Non-pigmented ciliary epithelial cell (primary cell): ENCODE measurements at regions not wholly inside any gene's neighbourhood (a gene's known extent, or its start where the extent isn't known, plus 50 kb on each side); places are given as distances from the start of the nearest gene placed in this dataset.
"Not testable (repeated sequence)": the region's sequence is repeated elsewhere in the genome, so short reads cannot be mapped to it uniquely, and the experiment has no call there.

ENCODE experiments used
- DNase-seq: peaks from one replicate; pipeline ENCODE4 v3.0.0-alpha.2; 2010; ENCODE audit warnings: low read depth

DNA sequence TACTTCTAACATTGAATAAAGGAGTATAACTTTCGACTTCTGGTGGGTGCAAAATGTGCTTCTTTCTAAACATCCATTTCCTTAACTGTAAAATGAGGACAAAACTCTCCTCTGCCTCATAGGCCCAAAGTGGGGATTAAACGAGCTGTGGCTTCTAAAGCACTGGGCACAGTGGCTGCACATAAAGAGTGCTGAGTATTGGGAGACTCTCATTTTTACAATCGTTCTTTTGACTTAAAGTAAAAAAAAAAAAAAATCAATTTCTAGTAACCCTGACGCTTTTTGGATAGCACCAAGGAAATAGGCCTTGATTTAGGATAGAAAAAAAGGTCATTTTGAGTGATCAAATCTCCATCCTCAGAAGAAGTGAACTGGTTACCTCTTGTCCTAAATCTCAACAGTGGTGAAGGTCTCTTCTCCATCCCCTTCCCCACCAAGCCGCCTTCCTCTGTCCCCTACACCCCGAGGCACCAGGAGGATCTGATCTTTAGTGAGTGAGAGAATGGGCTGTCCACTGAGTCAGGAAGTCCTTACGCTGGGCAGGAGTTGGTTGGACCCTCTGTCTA is 161.6 kb downstream of the DDX1 start:
- DNase-seq: no peak

DNA sequence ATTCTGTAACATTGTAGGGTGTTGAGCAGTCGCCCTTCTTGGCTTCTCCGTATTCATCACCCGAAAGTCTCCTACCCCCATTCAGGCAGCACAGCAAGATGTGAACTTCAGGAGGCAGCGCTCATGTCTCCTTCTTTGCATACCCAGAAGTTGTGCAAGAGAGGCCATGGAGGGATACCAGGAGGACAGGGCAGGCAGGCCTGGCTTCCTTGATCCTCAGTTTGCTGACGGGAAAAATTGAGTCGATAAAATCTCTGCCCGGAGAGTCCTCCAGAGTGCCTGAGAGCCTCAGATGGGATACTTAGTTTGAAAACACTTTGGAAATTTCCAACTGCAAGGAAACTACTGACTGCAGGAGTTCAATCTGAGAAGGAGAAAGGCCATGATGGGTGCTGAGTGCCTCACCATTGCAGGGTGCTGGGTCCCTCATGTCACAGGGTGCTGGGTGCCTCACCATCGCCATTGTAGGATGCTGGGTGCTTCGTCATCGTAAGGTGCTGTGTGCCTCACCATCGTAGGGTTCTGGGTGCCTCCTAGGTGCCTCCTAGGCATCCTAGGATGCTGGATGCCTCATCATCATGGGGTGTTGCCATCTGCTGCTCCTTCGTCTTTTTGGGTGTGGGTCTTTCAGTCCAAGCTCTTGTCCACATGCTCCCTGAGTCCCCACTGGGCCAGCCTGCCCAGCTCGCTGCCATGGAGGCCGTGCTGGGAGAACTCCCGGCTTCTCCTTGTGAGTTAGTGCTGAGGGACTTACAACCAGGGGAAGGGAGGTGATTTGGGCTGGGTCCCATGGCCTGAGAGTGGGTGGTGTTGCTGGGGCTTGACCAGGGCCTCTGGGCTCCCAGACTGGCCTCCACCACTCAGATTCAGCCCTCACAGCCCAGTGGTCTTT is 162.4 kb downstream of the DDX1 start:
- DNase-seq: no peak

DNA sequence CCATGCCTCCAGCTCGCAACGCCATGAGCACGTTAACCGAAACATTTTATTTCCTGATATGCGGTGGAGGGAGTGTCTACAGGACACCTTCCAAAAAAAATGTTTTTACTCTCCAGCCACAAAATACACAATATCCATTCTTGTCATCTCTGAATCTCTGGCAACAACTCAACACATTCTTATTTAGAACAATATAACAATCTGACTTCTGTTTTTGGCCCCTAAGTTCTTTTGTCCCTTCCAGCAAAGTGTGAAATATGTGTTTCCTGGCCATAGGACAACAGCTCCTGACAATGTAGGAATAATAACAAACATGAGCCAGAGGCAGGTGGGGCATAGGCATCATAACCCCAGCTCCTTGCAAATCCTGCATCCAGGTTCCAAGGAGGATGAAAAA is 163.0 kb downstream of the DDX1 start:
- no peak for DNase-seq

DNA sequence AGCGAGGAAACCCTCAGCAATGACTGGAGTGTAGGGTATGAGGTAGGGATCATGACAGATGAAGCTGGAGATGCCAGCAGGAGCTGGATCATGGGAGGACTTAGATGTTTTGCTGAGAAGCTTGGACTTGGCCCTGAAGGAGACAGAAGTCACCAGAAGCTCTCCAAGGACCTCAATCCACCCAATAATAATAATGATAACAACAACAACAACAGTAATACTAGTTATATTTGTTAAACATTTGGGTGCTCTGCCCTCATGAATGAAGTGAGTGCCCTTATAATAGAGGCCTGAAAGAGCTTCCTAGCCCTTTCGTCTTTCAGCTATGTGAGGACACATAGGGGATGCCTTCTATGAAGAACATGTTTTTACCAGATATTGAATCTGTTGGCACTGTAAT is 163.9 kb downstream of the DDX1 start:
- DNase-seq: no peak

DNA sequence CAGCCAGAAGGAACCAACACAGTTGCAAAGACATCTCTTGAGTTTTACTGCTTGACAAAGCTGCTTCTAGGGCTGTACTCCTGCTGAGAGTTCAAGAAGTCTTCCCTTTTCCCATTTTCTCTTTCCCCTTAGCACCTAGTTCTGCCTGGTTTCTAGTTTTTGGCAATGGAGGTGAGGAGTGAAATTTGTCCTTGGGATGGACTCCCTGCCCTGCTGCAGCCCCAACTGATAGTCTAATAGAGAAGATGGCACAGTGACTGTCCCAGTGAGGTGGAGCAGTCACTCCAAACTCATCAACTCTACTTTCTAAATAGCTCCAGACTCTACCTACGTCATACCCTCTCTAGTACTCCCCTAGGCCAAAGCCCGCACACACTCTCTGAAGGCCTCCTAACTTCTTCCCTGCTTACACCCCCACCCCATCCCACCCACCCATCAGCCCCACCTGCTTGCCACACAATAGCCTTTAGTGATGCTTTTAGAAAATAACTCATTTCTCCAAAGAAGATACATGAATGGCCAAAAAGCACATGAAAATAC is 164.4 kb downstream of the DDX1 start:
- no peak for DNase-seq

DNA sequence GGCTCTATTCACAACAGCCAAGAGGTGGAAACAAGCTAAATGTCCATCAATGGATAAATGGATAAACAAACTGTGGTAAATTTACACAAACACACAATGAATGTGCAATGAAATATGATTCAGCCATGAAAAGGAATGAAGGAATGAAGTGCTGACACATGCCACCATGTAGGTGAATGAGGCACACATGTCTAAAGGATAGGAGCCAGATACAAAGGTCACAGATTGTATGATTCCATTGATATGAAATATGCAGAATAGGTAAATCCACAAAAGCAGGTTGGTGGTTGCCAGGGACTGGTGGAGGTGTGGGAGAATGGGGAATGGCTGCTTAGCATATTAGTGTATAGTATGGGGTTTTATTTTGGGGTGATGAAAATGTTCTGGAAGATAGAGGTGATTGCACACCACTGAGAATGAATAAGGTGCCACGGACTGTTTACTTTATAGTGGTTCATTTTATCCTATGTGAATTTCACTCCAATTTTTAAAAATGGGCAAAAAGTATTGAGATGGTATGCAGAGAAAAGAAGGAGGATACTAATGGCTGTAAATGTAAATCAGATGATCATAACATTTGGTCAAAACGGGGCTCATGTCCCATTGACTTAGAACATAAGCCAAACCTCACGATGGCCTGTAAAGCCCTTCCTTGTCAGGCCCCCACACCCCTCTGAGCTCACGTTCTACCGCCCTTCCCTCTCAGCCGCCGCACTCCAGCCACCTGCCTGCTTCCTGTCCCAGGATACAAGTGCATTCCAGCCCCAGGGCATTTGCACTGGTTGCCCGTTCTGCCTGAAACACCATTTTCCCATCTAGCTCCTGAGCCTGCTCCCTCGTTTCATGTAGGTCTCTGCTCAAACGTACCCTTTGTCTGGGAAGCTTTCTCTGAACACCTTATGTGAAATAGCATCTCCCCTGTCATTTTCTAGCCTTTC is 165.5 kb downstream of the DDX1 start:
- DNase-seq: no peak

DNA sequence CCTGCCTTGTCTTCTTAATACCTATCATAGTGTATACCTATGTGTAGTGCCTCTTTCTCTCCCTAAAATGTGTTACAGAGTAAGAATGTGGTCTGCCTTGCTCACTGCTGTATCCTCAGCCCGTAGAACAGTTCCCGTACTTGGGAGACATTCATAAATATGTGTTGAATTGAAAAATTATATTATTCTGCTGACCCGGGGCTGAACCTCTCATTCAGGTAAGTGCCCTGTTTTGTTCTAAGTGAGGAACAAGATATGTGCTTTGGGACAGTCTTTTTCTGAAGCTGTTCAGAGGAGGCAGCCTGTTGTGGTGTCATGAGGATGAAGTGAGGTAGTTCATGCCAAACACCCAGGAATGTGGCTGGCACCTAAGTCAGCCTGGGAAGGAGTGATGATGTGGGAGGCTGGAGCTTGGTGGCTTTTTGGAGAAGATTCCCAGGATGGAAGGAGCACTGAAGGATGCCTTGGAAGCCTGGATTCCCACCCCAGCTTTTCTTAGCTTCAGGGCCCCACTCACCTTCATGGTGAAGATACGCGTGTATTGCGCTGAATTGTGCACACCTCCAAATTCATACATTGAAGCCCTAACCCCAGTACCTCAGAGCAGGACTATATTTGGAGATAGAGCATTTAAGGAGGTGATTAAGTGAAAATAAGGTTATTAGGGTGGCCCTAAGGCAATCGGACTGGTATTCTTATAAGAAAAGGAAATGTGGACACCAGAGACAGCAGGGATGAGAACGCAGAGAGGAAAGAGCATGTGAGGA is 166.3 kb downstream of the DDX1 start:
- no peak for DNase-seq

DNA sequence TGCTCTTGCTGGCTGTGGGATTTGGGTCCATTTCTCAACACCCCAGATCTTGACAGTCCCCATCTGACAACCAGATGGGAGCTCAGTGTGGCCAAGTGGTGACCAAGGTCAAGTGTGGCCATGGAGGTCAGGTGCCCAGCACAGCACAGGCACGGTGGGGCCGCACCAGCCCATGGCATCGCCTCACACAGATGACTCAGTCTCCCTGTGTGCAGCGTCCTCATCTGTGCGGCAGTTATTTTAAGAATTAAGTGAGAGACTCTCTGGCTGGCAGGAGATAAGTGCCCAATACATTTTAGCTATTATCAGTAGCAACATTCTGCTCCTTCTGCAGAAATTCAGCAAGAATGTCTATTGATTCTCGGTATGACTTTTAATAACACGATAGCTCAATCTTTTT is 167.2 kb downstream of the DDX1 start:
- DNase-seq: no peak

DNA sequence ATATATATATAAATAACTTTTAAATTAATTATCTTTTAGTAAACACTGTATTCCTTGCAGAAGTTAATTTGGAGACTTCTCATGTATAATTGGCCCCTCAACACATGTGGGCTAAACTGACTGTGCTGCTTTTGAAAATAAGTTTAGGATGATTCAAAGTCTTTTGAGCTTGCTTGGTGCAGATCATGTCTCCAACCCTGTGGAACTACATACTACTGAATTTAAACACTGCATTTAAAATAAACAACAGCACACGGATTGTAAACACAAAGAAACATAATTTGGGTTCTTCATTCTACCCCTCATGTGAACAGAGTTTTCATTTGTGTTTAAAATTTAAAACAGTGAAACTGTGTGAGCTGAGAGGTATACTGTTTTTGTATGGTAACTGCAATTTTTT is 167.7 kb downstream of the DDX1 start:
- DNase-seq: no peak

DNA sequence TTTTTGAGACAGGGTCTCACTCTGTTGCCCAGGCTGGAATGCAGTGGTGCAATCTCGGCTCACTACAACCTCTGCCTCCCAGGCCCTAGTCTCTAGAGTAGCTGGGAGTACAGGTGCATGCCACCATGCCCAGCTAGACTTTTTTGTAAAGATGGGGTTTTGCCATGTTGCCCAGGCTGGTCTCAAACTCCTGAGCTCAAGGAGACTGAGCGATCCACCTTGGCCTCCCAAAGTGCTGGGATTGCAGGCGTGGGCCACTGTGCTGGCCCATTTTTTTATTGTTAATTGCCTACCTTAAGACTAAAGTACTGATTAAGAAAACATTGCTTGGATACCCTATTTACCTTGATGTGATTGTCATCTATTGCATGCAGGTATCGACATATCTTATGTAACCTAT is 168.1 kb downstream of the DDX1 start:
- DNase-seq: not testable (repeated sequence)

DNA sequence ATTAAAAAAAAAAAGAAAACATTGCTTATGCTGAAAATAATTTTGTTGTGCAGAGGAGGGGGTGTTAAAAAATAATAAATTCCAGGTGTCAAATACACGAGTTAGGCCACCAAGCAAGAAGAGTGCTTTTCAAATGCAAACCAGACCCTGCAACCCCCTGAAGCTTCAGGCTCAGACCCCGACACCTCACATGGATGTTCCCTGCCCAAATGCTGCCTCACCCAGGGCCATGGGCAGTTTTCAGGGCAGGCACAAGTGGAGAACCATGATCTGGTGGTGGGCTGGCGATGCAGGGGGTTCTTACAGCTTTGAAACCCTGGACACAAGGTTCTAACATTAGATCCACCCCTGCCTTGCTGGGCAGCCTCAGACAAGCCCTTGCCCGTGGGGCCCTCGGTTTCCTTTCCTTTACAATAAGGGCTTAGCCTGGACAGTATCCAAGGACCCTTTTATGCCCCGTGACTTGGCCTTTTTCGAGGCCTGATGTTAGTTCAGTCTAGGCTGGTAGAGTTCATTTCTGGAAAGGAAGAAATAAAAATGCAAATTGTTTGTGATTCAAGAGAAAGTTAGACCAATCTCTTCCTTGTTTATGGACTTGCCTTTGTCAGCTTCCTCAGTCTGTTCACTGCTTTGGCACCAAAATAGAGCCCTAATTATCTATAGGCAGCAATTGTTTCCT is 168.7 kb downstream of the DDX1 start:
- DNase-seq: no peak

DNA sequence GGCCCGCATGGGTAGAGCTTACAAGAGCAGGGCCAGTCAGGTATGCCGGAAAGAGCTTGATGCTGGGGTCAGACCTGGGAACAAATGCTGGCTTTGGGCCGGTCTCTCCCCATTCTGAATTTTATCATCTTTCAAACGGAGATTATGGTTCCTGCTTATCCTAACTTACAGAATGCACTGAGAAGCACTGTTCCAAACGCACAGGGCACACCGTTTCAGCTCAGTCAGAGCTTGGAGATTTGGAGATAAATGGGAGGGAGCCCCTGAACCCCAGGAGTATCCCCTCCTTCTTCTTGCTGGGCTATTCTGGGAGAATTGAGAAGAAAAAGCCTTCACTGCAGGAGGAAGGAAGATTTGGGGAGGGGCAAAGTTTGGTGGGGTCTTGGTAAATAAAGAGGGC is 169.4 kb downstream of the DDX1 start:
- no peak for DNase-seq

DNA sequence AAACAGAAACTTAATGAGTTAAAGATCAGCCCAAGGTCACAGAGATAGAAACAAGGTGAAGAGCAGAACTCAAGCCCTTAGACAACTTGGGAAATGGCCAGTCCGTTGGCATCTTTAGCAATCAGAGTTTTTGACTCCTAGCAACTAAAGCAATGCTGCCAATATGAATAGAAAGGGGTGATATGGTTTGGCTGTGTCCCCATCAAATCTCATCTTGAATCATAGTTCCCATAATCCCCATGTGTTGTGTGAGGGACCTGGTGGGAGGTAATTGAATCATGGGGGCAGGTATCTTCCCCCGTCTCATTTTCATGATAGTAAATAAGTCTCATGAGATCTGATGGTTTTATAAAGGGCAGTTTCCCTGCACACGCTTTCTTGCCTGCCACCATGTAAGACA is 170.2 kb downstream of the DDX1 start:
- DNase-seq: no peak

DNA sequence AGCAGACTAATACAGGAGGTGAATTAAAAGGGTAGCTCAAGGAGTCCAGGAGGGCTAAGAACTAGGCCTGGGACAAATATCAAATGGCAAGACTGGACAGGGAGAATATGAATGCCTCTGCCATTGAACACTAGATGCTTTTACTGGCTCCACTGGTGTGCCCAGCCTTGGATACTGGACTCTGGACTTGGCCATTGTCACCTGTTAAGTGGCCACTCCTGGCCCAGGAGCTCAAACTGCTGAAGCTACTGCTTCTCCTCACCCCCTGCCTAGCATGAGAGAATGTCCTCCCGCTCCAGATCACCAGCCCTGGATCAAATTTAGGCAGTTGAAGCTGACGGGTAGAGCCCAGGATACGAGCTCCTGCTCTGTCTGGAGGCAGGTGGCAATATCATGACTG is 170.8 kb downstream of the DDX1 start:
- no peak for DNase-seq

DNA sequence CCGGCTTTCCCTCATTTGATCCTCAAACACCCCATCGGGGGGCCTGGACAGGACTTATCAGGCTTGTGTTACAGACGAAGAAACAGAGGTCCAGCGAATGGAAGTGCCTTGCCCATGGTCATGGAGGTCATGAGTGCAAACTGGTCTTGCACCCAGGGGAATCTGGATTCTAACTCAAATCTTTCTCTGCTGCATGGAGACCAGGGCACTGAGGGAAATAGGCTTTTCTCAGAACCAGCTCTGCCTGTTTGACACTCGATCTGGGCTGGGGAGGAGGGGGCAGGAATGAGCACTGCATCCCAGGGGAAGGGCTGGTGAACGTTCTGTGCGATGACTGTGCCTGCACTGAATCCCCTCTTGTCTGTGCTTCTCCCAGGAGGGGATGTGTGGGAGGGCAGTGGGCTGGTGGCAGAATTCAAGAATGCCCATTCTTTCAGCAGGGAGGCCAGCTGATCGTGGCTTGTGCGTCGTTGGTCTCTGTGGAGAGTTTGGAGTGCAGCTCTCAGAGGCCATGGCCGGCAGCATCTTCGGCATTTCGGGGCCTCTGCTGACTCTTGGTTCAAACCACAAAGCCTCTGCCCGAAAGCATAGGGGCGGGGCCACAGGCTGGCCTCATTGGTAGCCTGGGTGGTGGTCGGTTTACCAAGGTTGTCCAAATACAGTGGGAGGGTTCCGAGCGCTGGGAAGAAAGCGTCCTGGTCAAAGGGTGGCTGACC is 171.6 kb downstream of the DDX1 start:
- DNase-seq: no peak

DNA sequence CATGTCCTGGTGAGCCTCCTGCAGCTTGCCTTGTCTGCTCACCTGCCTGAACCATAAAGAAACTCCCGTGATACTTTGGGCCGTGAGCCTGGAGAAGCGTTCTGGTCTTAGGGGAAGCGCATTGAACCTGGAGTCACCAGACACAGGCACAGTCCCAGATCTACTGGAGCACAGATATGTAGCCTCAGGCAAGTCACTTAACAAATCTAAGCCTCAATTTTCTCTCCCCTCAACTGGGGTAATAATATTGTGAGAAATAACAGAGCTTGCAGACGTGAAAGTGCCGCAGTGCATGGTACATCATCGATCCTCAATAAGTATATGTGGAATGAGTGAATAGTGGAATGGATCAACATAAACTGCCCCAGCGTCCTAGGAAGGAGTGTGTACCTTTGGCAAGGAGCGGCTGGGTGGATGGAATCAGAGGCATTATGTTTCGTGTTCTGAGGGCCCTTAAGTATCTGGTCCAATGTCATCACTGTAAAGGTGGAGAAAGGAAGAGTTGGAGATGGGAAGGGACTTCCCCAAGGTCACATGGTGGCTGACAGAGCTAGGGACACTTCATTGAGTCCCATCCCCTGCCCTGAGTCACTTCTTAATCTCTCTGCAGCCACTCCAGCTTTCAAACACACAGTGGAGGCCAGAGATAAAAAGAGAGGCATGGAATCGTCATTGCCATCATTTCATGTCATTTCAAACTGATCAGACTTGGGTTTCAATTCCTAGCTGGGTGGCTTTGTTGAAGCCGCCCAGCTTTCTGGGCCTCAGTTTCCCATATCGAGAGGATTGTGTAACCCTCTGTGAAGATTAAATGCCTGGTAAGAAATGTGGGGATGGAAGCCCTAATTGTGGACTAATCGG is 172.4 kb downstream of the DDX1 start:
- DNase-seq: no peak

DNA sequence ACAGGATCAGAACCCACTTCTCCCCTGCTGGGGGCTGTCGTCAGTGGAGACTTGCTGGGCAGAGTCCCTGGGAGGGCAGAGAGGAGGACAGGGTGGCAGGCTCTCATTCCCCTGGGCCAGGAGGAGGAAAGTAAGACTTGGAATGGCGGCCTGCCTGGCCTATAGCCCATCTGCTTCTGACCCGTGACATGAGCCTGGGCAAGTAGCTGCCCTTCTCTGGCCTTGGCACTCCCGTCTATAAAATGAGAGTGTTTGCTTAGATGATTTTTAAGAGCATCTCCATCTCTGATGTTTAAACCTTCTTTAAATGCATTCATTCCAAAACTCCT is 173.0 kb downstream of the DDX1 start:
- DNase-seq: no peak

DNA sequence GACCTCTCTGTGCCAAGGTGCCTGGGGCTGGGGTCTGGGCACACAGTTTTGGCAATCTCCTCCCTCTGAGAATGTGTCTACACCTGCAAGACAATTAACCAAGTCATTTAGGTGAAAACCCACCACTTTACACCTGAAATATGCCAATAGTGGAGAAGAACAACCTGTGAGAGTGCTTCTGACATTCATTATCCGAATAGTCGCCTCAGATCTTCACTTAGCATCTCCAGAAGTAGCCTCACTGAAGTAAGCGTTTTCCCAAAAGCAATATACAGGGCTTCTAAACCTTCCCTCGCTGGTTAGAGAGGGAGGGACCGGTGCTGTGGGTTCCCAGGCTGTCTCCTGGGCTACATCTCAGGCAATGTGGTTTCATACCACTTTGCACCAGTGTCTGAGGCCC is 173.5 kb downstream of the DDX1 start:
- no peak for DNase-seq

DNA sequence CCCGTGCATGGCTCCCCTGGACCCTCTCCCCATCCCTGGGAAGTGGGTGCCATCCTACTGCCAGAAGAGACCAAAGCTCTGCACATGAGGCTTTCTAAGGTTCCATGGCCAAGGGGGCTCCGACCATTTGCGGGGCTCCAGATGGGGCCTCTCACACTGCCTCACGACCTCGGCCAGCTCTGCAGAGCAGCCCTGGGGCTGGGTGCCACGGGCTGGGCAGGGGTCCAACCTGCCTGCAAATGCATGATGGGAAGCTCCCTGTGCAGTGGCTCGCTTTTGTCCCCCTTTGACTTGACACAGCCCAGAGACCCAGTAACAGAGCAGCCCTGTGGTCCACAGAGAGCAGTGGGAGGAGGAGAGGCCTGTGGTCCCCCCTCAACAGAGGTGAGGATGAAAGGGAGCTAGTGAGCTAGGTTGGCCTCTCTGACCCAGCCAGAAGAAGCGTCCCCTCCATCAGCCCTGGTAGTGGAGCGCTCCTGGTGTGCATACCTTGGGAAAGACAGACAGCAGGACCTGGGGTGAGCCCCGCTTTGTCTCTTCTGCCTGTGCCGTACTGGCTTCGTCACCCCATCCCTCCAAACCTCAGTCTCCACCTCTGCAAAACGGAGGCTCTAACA is 174.1 kb downstream of the DDX1 start:
- no peak for DNase-seq
